HT1080 (cell line): ENCODE measurements at regions not wholly inside any gene's neighbourhood (a gene's known extent, or its start where the extent isn't known, plus 50 kb on each side); places are given as distances from the start of the nearest gene placed in this dataset.
"Not testable (repeated sequence)": the region's sequence is repeated elsewhere in the genome, so short reads cannot be mapped to it uniquely, and the experiment has no call there.

ENCODE experiments used
- DNase-seq: peaks from one replicate; pipeline ENCODE4 v3.0.0-alpha.2; 2015; ENCODE audit warnings: low read depth

DNA sequence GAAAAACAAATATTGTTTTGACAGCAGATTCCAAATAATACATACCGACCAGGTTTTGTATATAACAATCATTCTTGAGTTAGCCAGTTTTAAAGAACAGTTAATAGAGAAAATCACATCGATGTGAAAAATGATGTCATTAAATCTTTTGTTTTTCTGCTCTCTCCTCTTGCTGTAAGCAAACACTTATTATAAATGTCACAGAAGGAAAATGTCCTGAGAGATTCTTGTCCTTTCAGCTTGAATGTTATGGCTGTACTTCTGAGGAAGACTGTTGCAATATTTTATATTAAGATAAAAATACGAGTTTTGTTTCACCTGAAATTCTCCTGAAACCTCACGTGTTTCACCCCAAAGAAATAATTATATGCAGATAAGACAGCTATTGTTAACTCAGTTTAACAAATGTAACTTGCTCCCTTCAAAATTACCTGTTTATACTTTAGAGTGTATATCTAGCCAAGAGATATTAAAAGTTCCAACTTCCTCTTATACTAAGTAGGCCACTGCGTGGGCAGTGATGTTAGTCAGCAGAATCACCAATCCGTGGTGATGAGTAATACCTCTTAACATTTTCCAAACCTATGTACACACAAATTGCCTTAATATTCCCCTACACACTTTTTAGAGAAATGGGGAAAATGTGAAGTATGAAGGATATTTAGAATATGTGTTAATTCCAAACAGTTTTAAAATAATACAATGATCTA is 1111.4 kb upstream of the CITED2 start:
- DNase-seq: peak; percentile 71

DNA sequence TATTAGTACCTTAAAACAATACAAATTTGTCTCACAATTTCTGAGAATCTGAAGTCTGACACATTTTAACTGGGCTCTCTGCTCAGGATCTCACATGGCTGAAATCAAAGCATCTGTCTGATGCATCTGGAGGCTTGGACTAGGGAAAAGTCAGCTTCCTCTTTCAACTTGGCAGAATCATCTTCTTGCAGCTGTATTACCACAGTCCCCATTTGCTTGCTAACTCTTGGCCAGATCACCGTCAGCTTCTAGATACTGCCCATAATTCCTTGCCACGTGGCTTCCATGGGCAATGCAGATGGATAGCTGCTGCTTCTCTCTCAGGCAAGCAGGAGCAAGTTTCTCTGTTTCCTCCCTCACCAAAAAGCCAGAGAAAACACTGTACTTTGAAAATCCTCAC is 1106.4 kb upstream of the CITED2 start:
- no peak for DNase-seq

DNA sequence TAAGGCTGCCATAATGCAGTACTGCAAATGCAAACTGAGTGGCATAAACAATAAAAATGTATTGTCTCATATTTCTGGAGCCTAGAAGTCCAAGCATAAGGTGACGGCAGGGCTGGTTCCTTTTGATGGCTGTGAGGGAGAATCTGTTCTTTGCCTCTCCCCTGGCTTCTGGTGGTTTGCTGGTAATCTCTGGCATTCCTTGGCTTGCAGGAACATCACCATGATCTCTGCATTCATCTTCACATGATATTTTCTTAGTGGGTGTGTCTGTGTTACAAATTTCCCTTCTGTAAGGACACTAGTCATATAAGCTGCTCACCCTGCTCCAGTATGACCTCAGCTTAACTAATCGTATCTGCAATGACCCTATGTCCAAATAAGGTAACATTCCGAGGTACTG is 1104.2 kb upstream of the CITED2 start:
- DNase-seq: peak; percentile 15

DNA sequence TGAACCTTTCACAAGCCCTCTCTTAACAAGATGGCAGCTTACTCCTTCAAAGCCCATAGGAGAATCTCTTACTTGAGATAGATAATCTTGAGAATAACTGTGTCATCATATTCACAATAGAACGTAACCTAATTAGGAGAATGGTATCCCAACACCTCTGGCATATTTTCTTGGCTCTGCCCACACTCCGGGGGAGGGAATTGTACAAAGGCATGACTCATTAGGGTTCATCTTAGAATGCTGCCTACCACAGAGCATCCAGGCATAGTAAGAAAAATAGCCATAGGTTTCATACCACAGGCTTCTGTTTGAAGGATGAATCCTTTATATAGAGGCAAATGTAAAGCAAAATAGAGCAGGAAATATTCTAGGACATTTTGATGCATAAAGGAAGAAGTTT is 1100.6 kb upstream of the CITED2 start:
- peak; percentile 13 for DNase-seq

DNA sequence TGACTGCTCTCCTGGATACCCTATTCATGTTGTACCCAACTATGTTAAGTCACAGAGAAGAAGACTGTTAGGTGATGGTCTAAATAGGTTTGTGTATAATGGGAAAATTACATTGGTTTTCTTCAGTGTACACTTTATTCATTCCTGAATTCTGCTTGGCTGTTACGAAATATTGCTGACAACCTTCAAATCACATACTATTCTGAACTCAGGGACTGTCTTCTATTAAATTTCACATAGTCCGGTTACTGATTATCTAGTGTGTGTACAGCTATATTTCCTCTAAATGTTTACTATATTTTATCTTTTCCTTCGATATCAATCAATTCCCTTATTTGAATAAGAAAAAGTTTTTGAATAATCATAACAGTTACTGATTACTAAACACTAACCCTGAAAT is 1090.3 kb upstream of the CITED2 start:
- DNase-seq: no peak

DNA sequence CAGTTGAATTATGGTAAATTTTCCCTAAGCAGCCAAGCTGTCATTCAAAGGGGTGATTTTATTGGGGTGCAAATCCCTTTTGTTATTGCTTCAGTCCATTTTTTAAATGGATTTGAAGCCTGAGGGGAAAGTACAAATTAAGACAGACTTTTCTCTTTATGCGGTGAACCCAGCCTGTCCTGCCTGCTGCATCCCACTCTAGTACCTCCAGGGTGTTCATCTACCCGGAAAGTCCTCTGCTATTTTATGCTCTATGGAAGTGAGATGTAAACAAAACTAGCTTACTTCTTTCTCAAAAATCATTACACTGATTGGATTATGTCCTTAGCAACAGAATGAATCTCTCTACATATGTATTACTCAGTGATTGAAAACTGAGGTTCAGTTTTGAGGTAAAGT is 1088.9 kb upstream of the CITED2 start:
- DNase-seq: no peak

DNA sequence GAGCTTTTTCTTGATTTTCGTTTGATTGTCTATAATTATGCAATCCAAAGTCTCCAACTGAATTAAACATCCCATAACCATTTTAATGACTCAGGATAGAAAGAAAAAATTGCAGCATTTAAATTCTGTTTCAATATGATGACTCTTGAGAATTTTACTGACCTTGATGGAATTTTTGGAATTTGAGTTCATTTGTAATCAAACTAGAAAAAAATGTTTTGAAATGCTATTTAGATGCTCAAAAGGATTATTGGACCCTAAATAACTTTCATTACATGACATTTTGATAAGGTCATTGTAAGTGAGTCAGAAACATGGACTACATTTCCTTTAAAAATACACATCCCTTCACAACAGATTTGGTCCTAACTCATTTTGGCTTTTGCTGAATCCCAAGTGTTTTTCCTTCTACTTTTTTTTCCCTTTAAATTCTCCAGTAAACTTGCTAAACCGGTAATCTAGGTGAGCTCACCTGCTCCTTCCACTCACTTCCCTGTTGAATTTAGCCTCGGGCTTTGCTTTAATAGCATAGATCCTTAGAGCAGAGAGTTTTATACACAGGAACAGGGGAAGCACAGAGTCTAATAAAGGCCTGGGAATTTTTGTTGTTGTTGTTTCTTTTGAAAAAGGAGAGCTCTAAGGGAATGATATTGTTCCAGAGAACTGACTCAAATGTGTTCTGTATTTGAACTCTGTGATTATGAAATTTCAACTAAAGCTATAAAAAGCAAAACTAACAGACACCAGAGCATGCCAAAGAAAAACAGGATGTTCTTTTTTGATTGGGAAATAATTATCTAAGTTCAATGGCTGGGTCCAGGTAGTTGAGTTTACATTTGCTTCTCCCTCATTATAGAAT is 1088.2 kb upstream of the CITED2 start:
- no peak for DNase-seq

DNA sequence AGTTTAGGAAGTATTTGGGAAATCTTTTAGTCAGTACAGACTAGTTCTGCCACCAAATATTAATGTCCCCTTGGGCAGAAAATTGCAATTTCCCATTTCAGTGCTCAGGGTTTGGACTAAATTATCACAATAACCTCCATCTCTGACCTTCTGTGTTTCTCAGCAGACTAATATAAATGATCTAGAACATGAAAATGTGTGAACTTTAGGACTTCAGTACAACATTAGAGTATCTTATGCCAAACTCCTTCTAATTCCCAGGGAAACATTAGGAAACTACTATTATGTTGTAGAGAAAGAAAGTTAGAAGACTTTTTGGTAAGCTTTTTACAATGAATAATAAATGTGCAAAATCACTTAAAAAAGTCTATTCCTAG is 1087.6 kb upstream of the CITED2 start:
- no peak for DNase-seq

DNA sequence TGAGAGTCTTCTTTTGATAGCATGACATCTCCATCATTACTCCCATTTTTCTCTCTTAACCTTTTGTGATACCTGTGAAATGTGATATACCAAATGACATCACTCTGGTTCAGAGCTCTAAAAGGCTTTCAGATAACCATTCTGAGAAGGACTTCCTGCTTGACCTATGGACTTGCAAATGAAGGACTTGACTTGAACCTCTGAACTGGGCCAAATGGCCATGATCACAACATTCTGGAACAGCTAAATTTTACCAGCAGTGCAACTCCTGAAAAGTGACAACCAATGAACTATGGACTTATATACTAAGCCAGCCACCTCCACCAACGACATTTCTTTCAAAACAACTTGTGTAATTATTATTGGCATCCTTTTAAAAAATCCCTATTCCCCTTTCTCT is 1085.8 kb upstream of the CITED2 start:
- no peak for DNase-seq

DNA sequence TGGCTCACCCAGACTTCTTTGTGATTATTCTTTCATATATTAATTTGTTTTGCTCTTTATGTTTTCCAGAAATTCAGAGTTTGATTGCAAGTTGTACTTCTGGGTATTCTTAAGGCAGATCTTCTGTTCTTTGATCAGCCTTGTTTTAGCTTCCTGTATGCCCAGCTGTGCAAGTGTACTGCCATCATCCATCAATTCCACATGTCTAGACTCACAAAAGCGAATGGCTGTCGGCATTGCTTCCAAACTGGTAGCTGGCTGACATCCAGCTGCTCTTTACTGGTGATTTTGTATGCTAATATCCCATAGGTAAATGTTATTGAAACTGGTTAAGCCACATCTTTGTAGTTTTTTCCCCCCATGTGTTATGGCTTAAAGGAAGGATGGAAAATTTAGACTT is 1084.8 kb upstream of the CITED2 start:
- no peak for DNase-seq

DNA sequence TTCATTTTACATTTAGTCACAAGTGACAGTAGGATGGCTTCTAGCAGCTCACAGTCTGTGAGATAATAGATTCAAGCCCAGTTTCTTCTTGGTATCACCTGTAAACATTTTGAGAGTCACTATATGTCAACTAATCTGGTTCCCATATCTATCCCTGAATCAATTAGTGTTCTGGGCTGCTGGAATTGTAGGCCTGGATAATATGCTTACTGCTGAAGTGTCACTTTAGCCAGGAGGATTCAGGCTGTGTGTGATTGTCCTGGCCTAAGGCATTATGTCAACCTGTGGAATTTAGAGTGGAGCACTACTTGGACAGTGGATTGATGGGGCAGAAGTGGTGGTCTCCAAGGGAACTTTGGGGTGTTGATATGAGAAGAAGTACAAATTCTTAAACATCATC is 1071.8 kb upstream of the CITED2 start:
- no peak for DNase-seq

DNA sequence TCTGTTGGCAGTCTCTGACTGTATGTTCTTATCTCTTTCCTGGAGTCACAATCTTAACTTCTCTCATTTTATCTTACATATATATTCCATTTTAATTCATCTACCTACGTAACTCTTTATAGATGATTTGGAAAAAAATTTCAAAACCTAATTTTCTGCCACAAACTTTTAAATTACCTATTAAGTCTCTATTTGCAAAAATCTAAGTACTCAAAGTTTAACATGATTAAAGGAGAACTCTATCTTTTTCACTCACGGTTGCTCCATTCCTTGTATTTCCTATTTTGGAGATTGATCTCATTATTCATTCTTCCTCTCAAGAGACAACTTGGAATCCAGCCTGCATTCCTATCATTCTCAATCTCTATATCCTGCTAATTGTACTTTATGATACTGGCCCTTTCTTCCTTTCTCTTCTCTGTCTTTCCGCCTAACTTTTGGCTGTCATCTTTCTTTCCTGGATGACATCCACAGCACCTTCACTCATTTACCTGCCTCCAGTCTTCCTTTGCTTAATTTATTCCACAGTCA is 1071.1 kb upstream of the CITED2 start:
- peak; percentile 37 for DNase-seq

DNA sequence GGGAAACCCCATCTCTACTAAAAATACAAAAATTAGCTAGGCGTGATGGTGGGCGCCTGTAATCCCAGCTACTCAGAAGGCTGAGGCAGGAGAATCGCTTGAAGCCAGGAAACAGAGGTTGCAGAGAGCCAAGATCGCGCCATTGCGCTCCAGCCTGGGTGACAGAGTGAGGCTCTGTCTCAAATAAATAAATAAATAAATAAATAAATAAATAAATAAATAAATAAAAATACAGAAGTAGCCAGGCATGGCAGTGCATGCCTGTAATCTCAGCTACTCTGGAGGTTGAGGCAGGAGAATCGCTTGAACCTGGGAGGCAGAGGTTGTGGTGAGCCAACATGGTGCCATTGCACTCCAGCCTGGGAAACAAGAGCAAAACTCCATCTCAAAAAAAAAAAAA is 1068.7 kb upstream of the CITED2 start:
- DNase-seq: not testable (repeated sequence)

DNA sequence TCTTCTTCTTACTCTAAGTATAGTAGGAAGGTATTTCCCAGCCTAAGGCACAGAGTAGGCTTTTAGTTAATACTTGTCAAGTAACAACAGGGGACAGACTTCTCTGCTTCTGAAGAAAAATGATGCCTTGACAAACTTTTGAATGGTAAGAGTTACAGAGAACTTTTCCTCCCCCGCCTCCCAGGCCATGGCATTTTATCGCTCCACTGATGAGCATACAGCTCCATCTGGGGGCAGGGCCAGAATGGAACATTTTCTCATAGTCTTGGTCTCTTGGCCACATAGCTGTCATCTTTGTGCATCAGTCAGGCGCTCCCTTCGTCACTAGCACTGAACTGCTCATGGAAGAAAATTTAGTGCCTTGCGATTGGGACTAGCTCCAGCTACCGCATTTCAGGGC is 1066.8 kb upstream of the CITED2 start:
- DNase-seq: peak; percentile 23

DNA sequence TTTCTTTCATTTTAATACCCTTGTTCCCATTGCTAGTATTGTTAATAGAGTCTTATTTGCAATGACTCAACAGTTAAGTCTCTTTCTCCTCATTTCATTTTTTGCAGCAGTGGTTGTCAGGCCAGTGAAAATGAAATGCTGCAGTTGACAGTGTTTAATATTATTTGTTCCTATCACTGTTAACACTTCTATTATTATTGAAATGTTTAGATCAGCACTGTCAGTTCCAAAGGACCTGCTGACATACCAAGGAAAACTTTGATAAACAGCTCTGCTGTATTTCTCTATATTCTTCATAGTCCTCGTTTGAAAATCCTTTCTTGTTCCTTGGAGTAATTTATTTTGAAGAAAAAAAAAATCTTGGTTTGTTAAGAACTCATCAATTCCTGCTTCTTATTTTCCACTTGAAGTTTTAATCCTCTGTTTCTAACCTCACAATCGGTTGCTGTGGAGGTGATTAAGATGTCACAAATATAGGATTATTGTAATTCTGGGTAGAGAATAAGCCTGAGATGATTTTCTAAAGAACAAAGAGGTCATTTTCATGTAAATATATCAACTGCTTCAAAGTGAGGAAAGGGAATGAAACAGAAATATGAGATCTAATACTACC is 1065.9 kb upstream of the CITED2 start:
- no peak for DNase-seq

DNA sequence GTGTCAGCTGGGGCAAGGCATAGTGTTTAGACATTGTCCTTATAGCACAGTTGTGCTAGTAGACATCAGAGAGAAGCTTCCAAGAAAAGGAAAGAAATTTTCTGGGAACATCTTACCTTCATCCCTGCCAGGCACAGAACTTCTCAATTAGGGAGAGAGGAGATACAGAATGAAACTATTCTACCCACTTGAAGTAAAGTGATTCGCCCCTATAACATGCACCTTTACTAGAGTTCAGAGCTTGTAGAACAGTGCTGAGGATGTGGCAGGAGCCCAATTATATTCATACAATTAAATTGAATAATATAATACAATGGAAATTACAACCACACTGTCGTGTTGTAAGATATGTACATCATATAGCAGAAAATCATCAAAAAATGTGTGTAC is 1063.9 kb upstream of the CITED2 start:
- DNase-seq: no peak

DNA sequence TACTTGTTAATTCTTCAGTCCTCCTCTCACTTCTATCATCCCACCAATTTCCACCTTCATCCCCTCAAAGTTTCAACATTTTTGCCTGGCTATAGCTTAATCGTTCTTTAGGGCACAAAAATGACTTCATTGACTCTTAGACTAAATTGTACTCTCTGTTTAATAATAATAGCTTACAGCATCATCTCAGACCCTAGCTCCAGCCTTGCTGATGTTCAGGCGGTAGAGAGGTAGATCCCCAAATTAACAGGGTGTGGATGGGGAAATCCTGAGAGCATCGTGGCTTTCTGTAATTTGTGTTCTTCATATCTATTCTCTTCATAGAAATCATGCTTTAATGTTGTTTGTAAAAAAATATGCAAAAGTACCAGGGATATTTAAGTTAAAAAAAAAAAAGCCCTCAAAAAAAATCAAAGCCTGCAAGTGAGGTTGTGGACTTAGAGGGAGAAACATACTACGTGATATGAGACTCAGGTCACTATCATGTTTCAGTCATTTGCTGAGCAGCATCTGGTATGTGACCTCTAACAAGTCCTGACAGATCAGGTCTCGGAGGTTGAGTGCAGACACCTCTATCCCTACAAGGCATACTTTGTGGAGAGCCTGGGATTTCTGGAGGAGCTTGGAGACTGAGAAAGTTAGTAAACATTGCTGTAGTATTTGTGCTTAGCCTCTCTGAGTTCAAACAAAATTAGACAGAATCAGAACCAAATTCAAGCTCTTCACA is 1063.3 kb upstream of the CITED2 start:
- no peak for DNase-seq

DNA sequence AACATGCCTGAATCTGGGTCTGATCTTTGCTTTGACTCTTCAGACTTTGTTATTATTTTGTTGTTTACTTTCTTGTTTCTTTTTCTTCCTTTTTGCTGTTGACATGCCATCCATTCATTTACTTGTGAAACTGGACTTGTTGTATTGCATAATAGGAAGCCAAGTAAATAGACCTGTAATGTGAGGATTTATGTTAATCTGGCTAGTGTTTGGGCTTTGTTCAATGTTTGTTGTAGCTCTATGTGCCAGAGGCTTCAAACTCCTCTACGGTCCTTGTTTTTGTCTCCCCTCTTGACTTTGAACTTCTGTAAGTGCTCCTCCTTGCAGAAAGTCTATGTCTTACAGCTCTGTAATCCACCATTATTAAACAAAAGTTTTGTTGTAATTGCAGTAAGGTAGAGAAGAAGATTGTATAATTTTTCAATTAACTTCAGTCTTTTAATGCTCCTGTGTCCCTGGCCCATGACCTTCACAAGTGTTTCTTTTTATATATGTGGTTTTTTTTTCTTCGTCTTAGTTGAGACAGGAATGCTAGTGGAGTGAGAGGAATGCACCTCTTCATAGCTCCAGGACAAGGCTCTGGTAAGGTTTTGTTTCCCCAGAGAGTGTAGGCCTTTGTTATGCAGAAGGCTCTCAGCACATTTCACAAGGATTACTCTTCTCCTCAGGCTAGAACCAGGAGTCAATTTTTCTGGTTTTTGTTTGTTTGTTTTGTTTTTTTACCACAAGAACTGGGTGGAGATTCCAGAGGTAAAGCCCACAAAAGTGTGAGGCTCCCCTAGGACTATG is 1061.8 kb upstream of the CITED2 start:
- DNase-seq: no peak

DNA sequence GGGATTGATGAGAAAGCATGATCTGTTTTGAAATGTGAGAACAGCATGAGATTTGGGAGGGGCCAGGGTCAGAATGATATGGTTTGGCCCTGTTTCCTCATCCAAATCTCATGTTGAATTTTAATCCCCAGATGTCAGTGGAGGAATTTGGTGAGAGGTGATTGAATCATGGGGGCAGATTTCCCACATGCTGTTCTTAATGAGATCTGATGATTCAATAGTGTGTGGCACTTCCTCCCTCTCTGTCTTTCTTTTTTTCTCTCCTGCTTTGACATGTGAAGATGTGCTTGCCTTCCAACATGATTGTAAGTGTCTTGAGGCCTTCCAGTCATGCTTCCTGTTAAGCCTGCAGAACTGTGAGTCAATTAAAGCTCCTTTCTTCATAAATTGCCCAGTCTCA is 1060.3 kb upstream of the CITED2 start:
- DNase-seq: peak; percentile 52

DNA sequence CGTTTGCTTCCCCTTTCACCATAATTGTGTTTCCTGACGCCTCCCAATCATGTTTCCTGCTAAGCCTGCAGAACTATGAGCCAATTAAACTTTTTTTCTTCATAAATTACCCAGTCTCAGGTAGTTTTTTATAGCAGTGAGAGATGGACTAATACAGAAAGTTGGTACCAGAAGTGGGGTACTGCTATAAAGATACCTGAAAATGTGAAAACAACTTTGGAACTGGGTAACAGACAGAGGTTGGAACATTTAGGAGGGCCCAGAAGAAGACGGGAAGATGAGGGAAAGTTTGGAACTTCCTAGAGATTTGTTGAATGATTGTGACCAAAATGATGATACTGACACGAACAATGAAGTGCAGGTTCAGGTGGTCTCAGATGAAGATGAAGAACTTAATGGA is 1058.6 kb upstream of the CITED2 start:
- no peak for DNase-seq

DNA sequence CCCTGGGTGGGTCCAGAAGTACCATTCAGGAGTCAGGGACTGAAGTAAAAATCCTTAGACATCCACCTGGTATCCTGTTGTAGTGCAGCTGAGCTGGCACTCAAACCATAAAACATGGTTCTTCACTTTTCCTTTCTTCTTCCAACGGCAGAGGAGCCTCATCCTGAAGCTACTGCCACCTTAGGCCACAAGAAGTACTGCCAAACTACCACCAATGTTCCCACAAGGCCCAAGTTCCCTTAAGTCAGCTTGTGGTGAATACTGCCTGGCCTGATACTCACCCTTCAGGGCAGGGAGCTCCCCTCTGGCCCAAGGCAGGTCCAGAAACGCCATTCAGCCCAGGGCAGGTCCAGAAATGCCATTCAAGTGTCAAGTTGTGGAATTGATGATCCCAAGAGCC is 1053.4 kb upstream of the CITED2 start:
- peak; percentile 11 for DNase-seq
